Endothelial cell of umbilical vein (primary cell): ENCODE measurements at regions not wholly inside any gene's neighbourhood (a gene's known extent, or its start where the extent isn't known, plus 50 kb on each side); places are given as distances from the start of the nearest gene placed in this dataset.

Experiments
- BruUV-seq: library from RNA; stranded (reverse); fragments of 400-500 nt; replicated peaks from 2 replicates; lab custom pipeline; 2021; lab: Mats Ljungman, UMichigan
- CTCF ChIA-PET: fragments of 300-600, 350-600 bp; sonication (Branson Sonifier 250); formaldehyde crosslinking; loops from one replicate; lab custom pipeline; 2021; ENCODE audit warnings: antibody characterized with exemption, inconsistent platforms; lab: Charles Lee
- POLR2A ChIA-PET: fragments of 300-600, 350-600 bp; sonication (Branson Sonifier 250); formaldehyde crosslinking; loops from one replicate; lab custom pipeline; 2021; ENCODE audit warnings: antibody characterized with exemption, inconsistent platforms; lab: Charles Lee
- DNase-seq: peaks from one replicate; pipeline ENCODE4 v3.0.0-alpha.2; 2011; ENCODE audit warnings: low read depth, low spot score
- FAIRE-seq: peaks from 2 replicates; lab custom pipeline; 2011; peaks lifted over from hg19 to GRCh38; lab: Jason Lieb, UNC
- H2AFZ ChIP-seq: 2 replicates; pipeline ENCODE4 v1.6.0; 2012; ENCODE audit warnings: low read depth, low read length, control low read depth, inconsistent platforms
- H3K27ac ChIP-seq: 2 replicates; pipeline ENCODE4 v1.5.1; 2011; ENCODE audit warnings: low read depth, mild to moderate bottlenecking, control low read depth, low read length, moderate library complexity; ENCODE audit not compliant: insufficient read depth
- H3K27me3 ChIP-seq, 2 experiments: 2 replicates each; pipeline versions ENCODE4 v1.6.0 to v1.6.1; 2011; ENCODE audit warnings: low read length in 2 of 2, mixed read lengths in 1 of 2; ENCODE audit not compliant: control insufficient read depth in 2 of 2, insufficient read depth in 2 of 2
- H3K36me3 ChIP-seq, 2 experiments: 2 replicates in 1 of 2; 3 replicates in 1 of 2; pipeline ENCODE4 v1.5.1; 2011; ENCODE audit warnings: low read length in 2 of 2, mild to moderate bottlenecking in 1 of 2, moderate library complexity in 1 of 2; ENCODE audit not compliant: control insufficient read depth in 2 of 2, insufficient read depth in 2 of 2; ENCODE audit errors: extremely low read depth in 1 of 2
- H3K4me1 ChIP-seq: 3 replicates; pipeline ENCODE4 v1.5.1; 2011; ENCODE audit warnings: mild to moderate bottlenecking, low read length; ENCODE audit not compliant: control insufficient read depth, insufficient read depth; ENCODE audit errors: extremely low read depth
- H3K4me2 ChIP-seq: 2 replicates; pipeline ENCODE4 v1.6.1; 2011; ENCODE audit warnings: low read length, control low read depth, mixed read lengths; ENCODE audit not compliant: insufficient read depth
- H3K4me3 ChIP-seq, 3 experiments: fragments of 200-600 bp in 1 of 3; sonication (generic), shearing (Covaris generic) in 1 of 3; replicated peaks in 1 of 3; 2 replicates each; pipeline ENCODE4 v1.5.1; 2011 to 2016; ENCODE audit warnings: control low read depth in 3 of 3, low read length in 3 of 3, mild to moderate bottlenecking in 2 of 3, inconsistent platforms in 1 of 3, low read depth in 1 of 3, moderate library complexity in 1 of 3; ENCODE audit not compliant: insufficient read depth in 1 of 3
- H3K79me2 ChIP-seq: 2 replicates; pipeline ENCODE4 v1.6.0; 2012; ENCODE audit warnings: low read length, inconsistent platforms; ENCODE audit not compliant: control insufficient read depth, insufficient read depth
- H3K9ac ChIP-seq: replicated peaks from 2 replicates; pipeline ENCODE3; 2011; ENCODE audit warnings: low read length, control low read depth; ENCODE audit not compliant: insufficient read depth; ENCODE audit errors: extremely low read depth
- H3K9me1 ChIP-seq: replicated peaks from 3 replicates; pipeline ENCODE4 v1.6.0; 2011; ENCODE audit warnings: mild to moderate bottlenecking, low read length; ENCODE audit not compliant: control insufficient read depth, insufficient read depth; ENCODE audit errors: extremely low read depth
- H3K9me3 ChIP-seq: replicated peaks from 2 replicates; pipeline ENCODE4 v1.5.1; 2012; ENCODE audit warnings: low read length, inconsistent platforms; ENCODE audit not compliant: control insufficient read depth, insufficient read depth
- H4K20me1 ChIP-seq: replicated peaks from 2 replicates; pipeline ENCODE3; 2011; ENCODE audit warnings: mild to moderate bottlenecking, low read length; ENCODE audit not compliant: control insufficient read depth, insufficient read depth; ENCODE audit errors: extremely low read depth
- EZH2 ChIP-seq: IDR thresholded peaks from 2 replicates; pipeline ENCODE4 v1.6.1; 2012; ENCODE audit warnings: borderline replicate concordance, low read depth, mild to moderate bottlenecking, moderate library complexity, low read length, inconsistent platforms; ENCODE audit not compliant: severe bottlenecking
- FOS ChIP-seq: IDR thresholded peaks from 2 replicates; pipeline ENCODE4 v1.6.1; 2011; ENCODE audit warnings: mild to moderate bottlenecking, low read length, moderate library complexity, borderline replicate concordance; ENCODE audit not compliant: insufficient read depth
- GATA2 ChIP-seq: IDR thresholded peaks from 2 replicates; pipeline ENCODE4 v1.7.0; 2011; ENCODE audit warnings: low read depth, mild to moderate bottlenecking, moderate library complexity, mixed read lengths, low read length; ENCODE audit not compliant: insufficient read length, insufficient read depth
- JUN ChIP-seq: IDR thresholded peaks from 2 replicates; pipeline ENCODE4 v1.6.1; 2011; ENCODE audit warnings: borderline replicate concordance, low read depth; ENCODE audit not compliant: insufficient read length, insufficient read depth
- MYC ChIP-seq: IDR thresholded peaks from one replicate; pipeline ENCODE4 v1.6.1; 2011; ENCODE audit warnings: mild to moderate bottlenecking, low read depth, low read length
- POLR2A ChIP-seq: IDR thresholded peaks from 2 replicates; pipeline ENCODE4 v1.6.1; 2012; ENCODE audit warnings: low read depth, mild to moderate bottlenecking, control low read depth, low read length
- POLR2AphosphoS5 ChIP-seq: IDR thresholded peaks from 2 replicates; pipeline ENCODE4 v1.6.1; 2012; ENCODE audit warnings: low read depth, mild to moderate bottlenecking, control low read depth, low read length, moderate library complexity; ENCODE audit not compliant: insufficient read depth
- dilution Hi-C: fragments of 300-500 bp; cut with MboI; formaldehyde crosslinking; loops from one replicate; pipeline ENCODE4 v1.15.0; 2019; ENCODE audit warnings: low sequenced_read_pairs; ENCODE audit not compliant: extremely low pct_ligation_motif_present
- intact Hi-C: fragments of 100-400 bp; cut with micrococcal nuclease; formaldehyde crosslinking; loops from one replicate; pipeline ENCODE4 v1.10.0; 2022
- TF ChIP-seq, protein P1 (sequence below): IDR thresholded peaks from 2 replicates; pipeline ENCODE4 v1.6.1; 2011; ENCODE audit not compliant: insufficient read depth, insufficient read length
- TF ChIP-seq, protein P2 (sequence below), 2 donors: IDR thresholded peaks; 1 replicate in 1 of 2; 2 replicates in 1 of 2; pipeline ENCODE4 v1.5.1; 2011; ENCODE audit warnings: low read length in 2 of 2, mild to moderate bottlenecking in 2 of 2, moderate library complexity in 2 of 2, control low read depth in 1 of 2, inconsistent platforms in 1 of 2, low read depth in 1 of 2; ENCODE audit not compliant: insufficient read depth in 1 of 2; ENCODE audit errors: extremely low read depth in 1 of 2

DNA sequence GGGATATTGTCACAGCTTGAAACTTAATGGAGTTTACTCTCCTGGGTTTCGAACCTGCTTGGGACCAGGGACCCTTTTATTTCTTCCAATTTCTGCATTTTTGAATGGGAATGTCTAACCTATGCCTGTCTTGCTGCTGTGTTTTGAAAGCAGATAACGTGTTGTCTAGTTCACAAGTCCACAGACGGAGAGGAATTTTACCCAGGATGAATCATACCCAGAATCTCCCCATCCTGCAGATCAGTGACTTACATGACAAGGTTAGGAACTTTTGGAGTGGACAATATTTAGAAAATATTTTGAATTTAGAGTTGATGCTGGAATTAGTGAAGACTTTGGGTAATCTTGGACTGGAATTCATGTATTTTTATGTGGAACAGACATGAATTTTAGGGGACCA is 68.6 kb upstream of the RFXAP start:
- H3K36me3 ChIP-seq: no peaks in the 10 kb centered on the region
- H3K27ac ChIP-seq: no peak overlapping the region
- TF ChIP-seq POLR2AphosphoS5: no peak
- H3K27me3 ChIP-seq: peaks cover 0 to 2% of the 10 kb centered on the region in 2 experiments
- H4K20me1 ChIP-seq: no peaks in the 10 kb centered on the region
- H3K9me1 ChIP-seq: no peaks in the 10 kb centered on the region
- H3K79me2 ChIP-seq: no peaks in the 10 kb centered on the region
- H2AFZ ChIP-seq: no peak overlapping the region
- no TSS peak for BruUV-seq
- intact Hi-C loops (loop anchor here (10.0 kb wide), 1 partner anchor 64 kb away; the partner anchor contains the start of gene RFXAP), dilution Hi-C loops (no loop called here)
- H3K4me2 ChIP-seq: no peak overlapping the region
- no peak for FAIRE-seq
- no peak overlapping the region for H3K9ac ChIP-seq
- H3K4me3 ChIP-seq: no peak overlapping the region
- no peaks in the 10 kb centered on the region for H3K9me3 ChIP-seq
- H3K4me1 ChIP-seq: no peaks in the 10 kb centered on the region
- CTCF ChIA-PET: no interaction called here
- POLR2A ChIA-PET: no interaction called here
- DNase-seq: no peak

DNA sequence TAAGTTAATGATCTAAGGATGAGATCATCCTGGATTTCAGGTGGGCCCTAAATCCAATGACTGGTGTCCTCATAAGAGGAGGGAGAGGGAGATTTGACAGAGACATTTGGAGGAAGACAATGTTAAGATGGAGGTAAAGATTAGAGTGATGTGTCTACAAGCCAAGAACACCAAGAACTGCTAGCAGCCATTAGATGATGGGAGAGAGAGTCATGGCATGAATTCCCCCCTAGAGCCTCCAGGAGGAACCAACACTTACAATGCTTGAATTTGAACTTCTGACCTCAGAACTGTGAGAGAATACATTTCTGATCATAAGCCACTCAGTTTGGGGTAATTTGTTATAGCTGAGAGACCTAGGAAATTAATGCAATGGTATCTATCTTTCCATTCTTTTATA is 68.1 kb upstream of the RFXAP start:
- ChIA-PET CTCF (interaction anchor here (1.1 to 1.5 kb wide), 2 partner anchors 15 to 476 kb away, joined by 3 read pairs; no protein-coding TSS in a partner anchor), POLR2A (no interaction called here)
- no TSS peak for BruUV-seq
- Histone ChIP-seq H4K20me1 (no peaks in the 10 kb centered on the region), H3K9me3 (no peaks in the 10 kb centered on the region), H3K27me3 (peaks cover 0 to 2% of the 10 kb centered on the region in 2 experiments), H3K4me2 (no peak overlapping the region), H3K9ac (no peak overlapping the region), H3K4me1 (no peaks in the 10 kb centered on the region), H3K4me3 (no peak overlapping the region), H2AFZ (no peak overlapping the region), H3K36me3 (no peaks in the 10 kb centered on the region), H3K9me1 (no peaks in the 10 kb centered on the region), H3K79me2 (no peaks in the 10 kb centered on the region), H3K27ac (no peak overlapping the region)
- TF ChIP-seq, protein P1, sequence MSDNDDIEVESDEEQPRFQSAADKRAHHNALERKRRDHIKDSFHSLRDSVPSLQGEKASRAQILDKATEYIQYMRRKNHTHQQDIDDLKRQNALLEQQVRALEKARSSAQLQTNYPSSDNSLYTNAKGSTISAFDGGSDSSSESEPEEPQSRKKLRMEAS: no peak
- TF ChIP-seq FOS: no peak
- no peak for TF ChIP-seq JUN
- no peak for TF ChIP-seq POLR2A
- no peak for TF ChIP-seq GATA2
- TF ChIP-seq, protein P2, sequence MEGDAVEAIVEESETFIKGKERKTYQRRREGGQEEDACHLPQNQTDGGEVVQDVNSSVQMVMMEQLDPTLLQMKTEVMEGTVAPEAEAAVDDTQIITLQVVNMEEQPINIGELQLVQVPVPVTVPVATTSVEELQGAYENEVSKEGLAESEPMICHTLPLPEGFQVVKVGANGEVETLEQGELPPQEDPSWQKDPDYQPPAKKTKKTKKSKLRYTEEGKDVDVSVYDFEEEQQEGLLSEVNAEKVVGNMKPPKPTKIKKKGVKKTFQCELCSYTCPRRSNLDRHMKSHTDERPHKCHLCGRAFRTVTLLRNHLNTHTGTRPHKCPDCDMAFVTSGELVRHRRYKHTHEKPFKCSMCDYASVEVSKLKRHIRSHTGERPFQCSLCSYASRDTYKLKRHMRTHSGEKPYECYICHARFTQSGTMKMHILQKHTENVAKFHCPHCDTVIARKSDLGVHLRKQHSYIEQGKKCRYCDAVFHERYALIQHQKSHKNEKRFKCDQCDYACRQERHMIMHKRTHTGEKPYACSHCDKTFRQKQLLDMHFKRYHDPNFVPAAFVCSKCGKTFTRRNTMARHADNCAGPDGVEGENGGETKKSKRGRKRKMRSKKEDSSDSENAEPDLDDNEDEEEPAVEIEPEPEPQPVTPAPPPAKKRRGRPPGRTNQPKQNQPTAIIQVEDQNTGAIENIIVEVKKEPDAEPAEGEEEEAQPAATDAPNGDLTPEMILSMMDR (IDR thresholded peaks at IDR 0.05; ENCODE audit: extremely low read depth in 1 of 2, insufficient read depth in 1 of 2, low read depth in 1 of 2, low read length in 2 of 2): no peak
- TF ChIP-seq EZH2: no peak
- TF ChIP-seq POLR2AphosphoS5: no peak
- TF ChIP-seq MYC: no peak
- dilution Hi-C loops: no loop called here
- intact Hi-C loops: loop anchor here (10.0 kb wide), 1 partner anchor 64 kb away; the partner anchor contains the start of gene RFXAP
- DNase-seq (no peak), FAIRE-seq (no peak)
